Mesendoderm (in vitro differentiated cells): ENCODE measurements at regions not wholly inside any gene's neighbourhood (a gene's known extent, or its start where the extent isn't known, plus 50 kb on each side); places are given as distances from the start of the nearest gene placed in this dataset.

Experiments used
- DNase-seq: peaks from one replicate; pipeline ENCODE4 v3.0.0; 2013
- H2AK5ac ChIP-seq: 2 replicates; pipeline ENCODE4 v1.6.1; 2013; ENCODE audit warnings: low read length, inconsistent platforms
- H2BK120ac ChIP-seq: 2 replicates; pipeline ENCODE4 v1.6.1; 2013; ENCODE audit warnings: low read depth, mild to moderate bottlenecking, low read length, moderate library complexity, mixed read lengths
- H2BK15ac ChIP-seq: replicated peaks from 2 replicates; pipeline ENCODE4 v1.6.1; 2013; ENCODE audit warnings: low read depth, mild to moderate bottlenecking, moderate library complexity
- H2BK5ac ChIP-seq: 2 replicates; pipeline ENCODE4 v1.6.1; 2013; ENCODE audit warnings: low read length, inconsistent platforms
- H3K18ac ChIP-seq: 2 replicates; pipeline ENCODE4 v1.6.1; 2013; ENCODE audit warnings: mild to moderate bottlenecking, low read length, mixed read lengths
- H3K23ac ChIP-seq: one replicate; pipeline ENCODE4 v1.6.1; 2013; ENCODE audit warnings: low read length
- H3K27ac ChIP-seq: 2 replicates; pipeline ENCODE4 v1.5.1; 2013; ENCODE audit warnings: low read depth, mild to moderate bottlenecking, inconsistent platforms, low read length, moderate library complexity
- H3K27me3 ChIP-seq: 2 replicates; pipeline ENCODE4 v1.6.1; 2013; ENCODE audit warnings: low read length, control low read depth, mild to moderate bottlenecking, inconsistent platforms; ENCODE audit not compliant: insufficient read depth, poor library complexity
- H3K36me3 ChIP-seq: 2 replicates; pipeline ENCODE4 v1.6.1; 2013; ENCODE audit warnings: low read length, inconsistent platforms; ENCODE audit not compliant: control insufficient read depth, insufficient read depth
- H3K4ac ChIP-seq: one replicate; pipeline ENCODE4 v1.6.1; 2013; ENCODE audit warnings: low read depth, mild to moderate bottlenecking, low read length, moderate library complexity
- H3K4me1 ChIP-seq: 2 replicates; pipeline ENCODE4 v1.6.1; 2013; ENCODE audit warnings: low read depth, low read length, inconsistent platforms; ENCODE audit not compliant: control insufficient read depth
- H3K4me2 ChIP-seq: 2 replicates; pipeline ENCODE4 v1.6.1; 2013; ENCODE audit warnings: low read length
- H3K4me3 ChIP-seq: 2 replicates; pipeline ENCODE4 v1.5.1; 2013; ENCODE audit warnings: mild to moderate bottlenecking, low read length
- H3K56ac ChIP-seq: one replicate; pipeline ENCODE4 v1.6.1; 2013; ENCODE audit warnings: low read length
- H3K79me1 ChIP-seq: 2 replicates; pipeline ENCODE4 v1.6.1; 2013; ENCODE audit warnings: low read length, inconsistent platforms
- H3K79me2 ChIP-seq: 2 replicates; pipeline ENCODE4 v1.6.1; 2013; ENCODE audit warnings: mild to moderate bottlenecking, low read length; ENCODE audit not compliant: control insufficient read depth, insufficient read depth
- H3K9ac ChIP-seq: 2 replicates; pipeline ENCODE4 v1.6.1; 2013; ENCODE audit warnings: low read length, inconsistent platforms
- H4K5ac ChIP-seq: one replicate; pipeline ENCODE4 v1.6.1; 2013; ENCODE audit warnings: low read length
- H4K8ac ChIP-seq: one replicate; pipeline ENCODE4 v1.6.1; 2013; ENCODE audit warnings: low read depth, mild to moderate bottlenecking, control low read depth, low read length, moderate library complexity
- WGBS: extraction: QIAGEN DNeasy Blood & Tissue Kit; methylation state at CpG from one replicate; pipeline ENCODE4 v1.1.7; 2013; ENCODE audit warnings: low lambda C conversion rate, missing lambda C conversion rate; ENCODE audit not compliant: insufficient coverage; ENCODE audit errors: extremely low coverage; 5-methylcytosine and 5-hydroxymethylcytosine counted together

- no peaks in the 10 kb centered on the region for H3K4me1 ChIP-seq
- no peak for DNase-seq
- no peak overlapping the region for H3K27ac ChIP-seq
- no peak overlapping the region for H3K4me3 ChIP-seq
- no peak overlapping the region for H2BK15ac ChIP-seq
- no peak overlapping the region for H2BK5ac ChIP-seq
- H3K27me3 ChIP-seq: no peaks in the 10 kb centered on the region
- no peak overlapping the region for H3K9ac ChIP-seq
- H3K79me1 ChIP-seq: no peaks in the 10 kb centered on the region
- H2AK5ac ChIP-seq: no peak overlapping the region
- no peak overlapping the region for H4K5ac ChIP-seq
- H3K4me2 ChIP-seq: no peak overlapping the region
- no peak overlapping the region for H3K56ac ChIP-seq
- H3K36me3 ChIP-seq: no peaks in the 10 kb centered on the region
- H4K8ac ChIP-seq: no peak overlapping the region
- no CpG with 5 or more reads among the region's 10 CpGs for WGBS
- no peak overlapping the region for H3K23ac ChIP-seq
- no peaks in the 10 kb centered on the region for H3K79me2 ChIP-seq
- H3K4ac ChIP-seq: no peak overlapping the region
- H3K18ac ChIP-seq: no peak overlapping the region
- no peak overlapping the region for H2BK120ac ChIP-seq
Observed at GRCh38 chr5:172575816-172576545, 65.1 kb upstream of the NEURL1B start.

- no peak for DNase-seq
- H3K27me3 ChIP-seq: no peaks in the 10 kb centered on the region
- no peak overlapping the region for H3K27ac ChIP-seq
- H3K4me1 ChIP-seq: no peaks in the 10 kb centered on the region
- no peaks in the 10 kb centered on the region for H3K79me1 ChIP-seq
- no peak overlapping the region for H2BK5ac ChIP-seq
- no peak overlapping the region for H4K8ac ChIP-seq
- no peak overlapping the region for H2AK5ac ChIP-seq
- no peaks in the 10 kb centered on the region for H3K36me3 ChIP-seq
- no peak overlapping the region for H3K18ac ChIP-seq
- WGBS: no CpG with 5 or more reads among the region's 8 CpGs
- H3K4ac ChIP-seq: no peak overlapping the region
- H3K9ac ChIP-seq: no peak overlapping the region
- H2BK15ac ChIP-seq: no peak overlapping the region
- H3K4me2 ChIP-seq: no peak overlapping the region
- no peak overlapping the region for H3K4me3 ChIP-seq
- no peak overlapping the region for H3K56ac ChIP-seq
- no peak overlapping the region for H2BK120ac ChIP-seq
- no peak overlapping the region for H3K23ac ChIP-seq
- H4K5ac ChIP-seq: no peak overlapping the region
- H3K79me2 ChIP-seq: no peaks in the 10 kb centered on the region
Observed at GRCh38 chr5:172575416-172575815, 65.6 kb upstream of the NEURL1B start.

GRCh38 chr5:172574871-172575223 is 66.2 kb upstream of the NEURL1B start:
- Histone ChIP-seq H3K9ac (no peak overlapping the region), H2AK5ac (no peak overlapping the region), H3K4ac (no peak overlapping the region), H3K79me2 (no peaks in the 10 kb centered on the region), H4K5ac (no peak overlapping the region), H2BK5ac (no peak overlapping the region), H2BK120ac (no peak overlapping the region), H2BK15ac (no peak overlapping the region), H3K36me3 (no peaks in the 10 kb centered on the region), H3K23ac (no peak overlapping the region), H3K27me3 (no peaks in the 10 kb centered on the region), H3K56ac (no peak overlapping the region), H3K18ac (no peak overlapping the region), H3K4me1 (no peaks in the 10 kb centered on the region), H3K79me1 (no peaks in the 10 kb centered on the region), H3K4me2 (no peak overlapping the region), H3K4me3 (no peak overlapping the region), H4K8ac (no peak overlapping the region), H3K27ac (no peak overlapping the region)
- DNase-seq: no peak
- no CpG with 5 or more reads among the region's 3 CpGs for WGBS

GRCh38 chr5:172573986-172574870 is 66.8 kb upstream of the NEURL1B start:
- WGBS: no CpG with 5 or more reads among the region's 12 CpGs
- Histone ChIP-seq H3K27ac (no peak overlapping the region), H2AK5ac (no peak overlapping the region)

GRCh38 chr5:172573120-172573882 is 67.8 kb upstream of the NEURL1B start:
- Histone ChIP-seq H3K79me1 (no peaks in the 10 kb centered on the region), H3K27me3 (no peaks in the 10 kb centered on the region), H3K18ac (no peak overlapping the region), H3K23ac (no peak overlapping the region), H3K79me2 (no peaks in the 10 kb centered on the region), H4K8ac (no peak overlapping the region), H2BK5ac (no peak overlapping the region), H3K9ac (no peak overlapping the region), H3K27ac (no peak overlapping the region), H3K36me3 (no peaks in the 10 kb centered on the region), H2BK120ac (no peak overlapping the region), H3K4me3 (no peak overlapping the region), H2BK15ac (no peak overlapping the region), H3K56ac (no peak overlapping the region), H3K4me1 (no peaks in the 10 kb centered on the region), H2AK5ac (no peak overlapping the region), H4K5ac (no peak overlapping the region), H3K4me2 (no peak overlapping the region), H3K4ac (no peak overlapping the region)
- peak; percentile 32 for DNase-seq
- no CpG with 5 or more reads among the region's 13 CpGs for WGBS

More at GRCh38 chr5:172573986-172574870, 66.8 kb upstream of the NEURL1B start:
- no peak overlapping the region for H2BK15ac ChIP-seq
- H3K56ac ChIP-seq: no peak overlapping the region
- no peak overlapping the region for H3K23ac ChIP-seq
- no peak overlapping the region for H3K18ac ChIP-seq
- no peaks in the 10 kb centered on the region for H3K4me1 ChIP-seq
- no peaks in the 10 kb centered on the region for H3K79me1 ChIP-seq
- DNase-seq: no peak
- H3K79me2 ChIP-seq: no peaks in the 10 kb centered on the region
- no peak overlapping the region for H3K4me3 ChIP-seq
- no peak overlapping the region for H3K4ac ChIP-seq
- H3K36me3 ChIP-seq: no peaks in the 10 kb centered on the region
- H4K8ac ChIP-seq: no peak overlapping the region
- no peak overlapping the region for H3K9ac ChIP-seq
- H3K4me2 ChIP-seq: no peak overlapping the region
- H3K27me3 ChIP-seq: no peaks in the 10 kb centered on the region
- H2BK120ac ChIP-seq: no peak overlapping the region
- no peak overlapping the region for H2BK5ac ChIP-seq
- H4K5ac ChIP-seq: no peak overlapping the region
